ENCODE measurements at regions not wholly inside any gene's neighbourhood (a gene's known extent, or its start where the extent isn't known, plus 50 kb on each side); places are given as distances from the start of the nearest gene placed in this dataset.
A peak's percentile ranks its signal among the peaks of the same experiment; 100 is the strongest.
"Not testable (repeated sequence)": the region's sequence is repeated elsewhere in the genome, so short reads cannot be mapped to it uniquely, and the experiment has no call there.

DNA sequence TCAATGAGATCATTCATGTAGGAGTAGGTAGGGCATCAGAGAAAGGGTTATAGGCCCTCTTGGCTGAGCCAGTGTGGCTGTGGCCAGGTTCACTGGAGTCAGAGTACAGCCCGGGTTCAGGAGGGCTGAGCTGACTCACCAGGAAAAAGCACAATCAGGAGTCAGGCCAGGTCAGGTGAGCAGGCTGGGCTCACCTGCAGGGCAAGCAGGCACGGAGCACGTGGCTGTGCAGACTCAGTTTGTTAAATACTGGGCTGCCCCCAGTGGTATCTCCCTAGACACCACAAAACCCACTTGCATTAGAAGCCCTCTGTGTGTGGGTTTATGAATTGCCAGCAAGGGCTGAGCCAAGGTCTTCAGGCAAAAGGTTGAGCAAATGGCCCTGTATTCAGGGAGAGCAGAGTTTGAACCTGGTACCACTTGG lies 122.1 kb upstream of the SERBP1 start:
- Histone ChIP-seq H3K27me3 (no peaks in the 10 kb centered on the region), H3K9me3 (no peaks in the 10 kb centered on the region), H3K36me3 (no peaks in the 10 kb centered on the region), H3K4me3 (no peak overlapping the region)
- no peak for DNase-seq

DNA sequence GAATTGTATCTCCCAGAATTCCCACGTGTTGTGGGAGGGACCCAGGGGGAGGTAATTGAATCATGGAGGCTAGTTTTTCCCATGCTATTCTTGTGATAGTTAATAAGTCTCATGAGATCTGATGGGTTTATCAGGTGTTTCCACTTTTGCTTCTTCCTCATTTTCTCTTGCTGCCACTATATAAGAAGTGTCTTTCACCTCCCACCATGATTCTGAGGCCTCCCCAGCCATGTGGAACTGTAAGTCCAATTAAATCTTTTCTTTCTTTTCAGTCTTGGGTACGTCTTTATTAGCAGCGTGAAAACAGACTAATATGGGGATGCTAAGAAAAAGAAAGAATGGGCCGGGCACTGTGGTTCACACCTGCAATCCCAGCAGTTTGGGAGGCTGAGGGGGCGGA lies 124.0 kb upstream of the SERBP1 start:
- not testable (repeated sequence) for DNase-seq, H3K9me3 ChIP-seq, H3K27me3 ChIP-seq, H3K4me3 ChIP-seq, H3K36me3 ChIP-seq

DNA sequence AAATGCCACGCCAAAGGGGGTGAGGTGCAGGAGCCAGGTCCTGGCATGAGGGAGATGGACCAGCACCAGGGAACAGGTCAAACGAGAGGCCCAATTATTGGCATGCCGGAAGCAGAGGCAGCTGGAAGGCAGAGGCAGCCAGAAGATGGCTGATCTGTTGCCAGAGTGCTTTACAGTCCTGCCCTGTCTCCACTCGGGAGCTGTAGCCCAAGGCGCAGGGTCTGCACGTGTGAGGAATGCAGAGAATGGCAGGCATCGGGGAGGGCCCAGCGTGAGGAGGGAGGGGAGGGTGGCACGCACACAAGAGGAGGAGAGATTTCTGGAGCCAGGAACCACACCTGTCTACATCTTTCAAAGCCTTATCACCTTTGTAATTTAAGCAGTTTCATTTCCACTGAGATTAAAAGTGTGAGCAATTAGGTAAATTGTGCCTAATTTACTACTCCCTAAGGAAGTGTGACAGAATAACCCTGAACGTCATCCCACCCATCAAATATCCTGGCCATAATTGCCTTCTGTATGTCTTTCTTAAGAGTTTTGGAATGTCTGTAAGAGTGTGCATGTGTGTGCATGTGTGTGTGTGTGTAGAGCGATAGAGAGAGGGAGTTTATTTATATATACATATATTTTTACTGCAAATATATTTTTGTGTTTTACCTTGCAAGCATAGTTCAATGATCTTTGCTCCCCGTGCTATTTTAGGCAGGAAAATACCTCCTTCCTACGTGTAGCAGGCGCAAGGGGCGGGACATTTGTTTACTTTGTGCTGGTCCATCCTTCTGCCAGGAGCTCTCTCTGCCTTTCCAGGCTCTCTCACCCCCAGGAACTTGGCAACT lies 125.5 kb upstream of the SERBP1 start:
- no peak for DNase-seq
- Histone ChIP-seq H3K9me3 (no peaks in the 10 kb centered on the region), H3K4me3 (no peak overlapping the region), H3K27me3 (no peaks in the 10 kb centered on the region), H3K36me3 (no peaks in the 10 kb centered on the region)

DNA sequence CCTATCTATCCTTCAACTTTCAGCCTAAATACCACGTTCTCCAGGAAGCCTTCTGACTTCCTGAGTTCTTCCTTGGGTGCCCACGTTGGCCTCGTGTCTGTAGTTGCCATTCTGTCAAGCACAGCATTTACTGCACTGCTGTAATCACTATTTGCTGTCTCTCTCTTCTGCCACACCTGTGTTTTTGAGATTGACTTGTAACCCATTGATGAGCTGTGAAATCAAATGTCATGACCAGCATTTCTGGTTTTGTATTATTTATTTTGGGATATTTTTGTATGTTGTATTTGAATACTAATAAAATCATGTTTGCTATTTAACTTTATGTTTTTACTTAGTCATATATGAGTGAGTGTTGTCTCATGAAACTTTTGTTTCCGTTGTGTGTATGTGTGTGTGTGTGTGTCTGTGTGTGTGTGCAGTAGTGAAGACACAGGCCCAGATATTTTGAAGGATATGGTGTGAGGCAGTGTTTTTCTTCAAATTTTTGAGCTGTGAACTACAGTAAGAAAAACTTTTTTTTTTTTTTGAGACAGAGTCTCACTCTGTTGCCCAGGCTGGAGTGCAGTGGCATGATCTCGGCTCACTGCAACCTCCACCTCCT lies 126.2 kb upstream of the SERBP1 start:
- Histone ChIP-seq H3K9me3 (no peaks in the 10 kb centered on the region), H3K4me3 (no peak overlapping the region), H3K27me3 (no peaks in the 10 kb centered on the region), H3K36me3 (no peaks in the 10 kb centered on the region)
- DNase-seq: no peak

DNA sequence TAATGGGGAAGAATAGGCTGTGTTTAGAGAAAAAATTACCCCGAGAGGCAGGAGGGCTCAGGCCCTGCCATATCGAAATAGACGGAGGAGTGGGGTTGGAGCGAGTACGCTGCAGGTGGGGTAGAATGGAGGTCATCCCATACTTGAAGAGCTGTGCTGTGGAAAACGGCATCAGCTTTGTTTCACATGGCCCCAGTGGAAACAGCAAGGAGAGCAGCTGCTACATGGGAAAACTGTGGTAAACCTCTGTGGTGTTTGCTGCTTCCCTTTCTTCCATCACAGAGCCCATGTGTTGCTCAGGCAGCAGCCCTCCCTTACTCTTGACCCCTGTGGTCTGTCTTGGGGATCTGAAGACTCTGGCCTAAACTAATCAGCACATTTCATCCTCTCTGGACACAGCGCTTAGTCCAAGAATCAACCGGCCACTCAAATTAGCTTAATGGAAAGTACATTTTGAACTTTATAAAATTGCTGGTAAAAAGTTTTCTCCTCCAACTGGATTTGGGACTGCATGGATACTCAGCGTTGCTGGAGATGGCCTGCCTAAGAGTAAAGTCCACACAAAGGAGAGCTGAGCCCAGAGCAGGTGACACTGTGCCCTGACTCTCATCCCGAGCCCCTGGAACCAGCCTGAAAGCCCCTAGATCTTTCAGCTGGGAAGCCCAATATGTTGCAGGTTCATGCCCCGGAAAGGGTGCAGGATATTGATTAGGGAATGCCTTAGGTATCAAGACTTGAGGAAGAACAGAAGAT lies 127.1 kb upstream of the GADD45A start:
- no peak for DNase-seq
- Histone ChIP-seq H3K36me3 (no peaks in the 10 kb centered on the region), H3K27me3 (no peaks in the 10 kb centered on the region), H3K9me3 (no peaks in the 10 kb centered on the region), H3K4me3 (no peak overlapping the region)

DNA sequence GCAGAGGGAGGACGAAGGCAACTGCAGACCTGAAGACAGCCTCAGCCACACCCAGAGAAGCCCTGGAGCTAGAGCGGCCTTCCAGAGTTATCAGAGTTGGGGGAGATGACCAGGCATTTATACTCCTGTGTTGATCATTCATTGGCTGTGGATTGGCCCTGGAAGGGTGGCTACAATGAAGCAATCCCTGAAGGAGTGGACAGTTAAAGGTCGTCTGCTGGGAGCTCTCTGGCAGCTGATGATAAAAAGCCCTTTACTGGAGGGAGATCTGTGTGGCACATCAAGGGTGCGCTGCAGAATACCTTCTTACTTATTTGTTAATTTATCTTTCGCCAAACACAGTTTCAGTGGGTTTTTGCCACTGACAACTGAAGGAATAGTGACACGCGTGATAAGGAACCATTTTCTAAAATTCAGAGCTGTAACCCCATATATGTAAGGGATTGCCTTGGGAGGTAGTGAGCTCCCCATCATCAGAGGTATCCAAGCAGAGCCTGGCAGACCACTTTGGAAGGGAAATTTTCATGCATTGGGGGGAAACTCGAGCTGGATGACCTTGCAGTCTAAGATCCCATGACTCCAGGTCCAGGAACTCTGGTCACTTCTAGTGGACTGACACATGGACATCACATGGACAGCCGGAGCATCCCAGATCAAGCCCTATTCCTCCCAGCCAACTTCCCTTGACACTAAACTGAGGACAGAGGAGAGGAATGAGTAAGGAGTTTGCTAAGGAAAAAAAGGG lies 126.4 kb upstream of the GADD45A start:
- Histone ChIP-seq H3K4me3 (no peak overlapping the region; the same call in 1 of the 2 replicates), H3K36me3 (no peaks in the 10 kb centered on the region), H3K27me3 (no peaks in the 10 kb centered on the region), H3K9me3 (no peaks in the 10 kb centered on the region)
- no peak for DNase-seq

DNA sequence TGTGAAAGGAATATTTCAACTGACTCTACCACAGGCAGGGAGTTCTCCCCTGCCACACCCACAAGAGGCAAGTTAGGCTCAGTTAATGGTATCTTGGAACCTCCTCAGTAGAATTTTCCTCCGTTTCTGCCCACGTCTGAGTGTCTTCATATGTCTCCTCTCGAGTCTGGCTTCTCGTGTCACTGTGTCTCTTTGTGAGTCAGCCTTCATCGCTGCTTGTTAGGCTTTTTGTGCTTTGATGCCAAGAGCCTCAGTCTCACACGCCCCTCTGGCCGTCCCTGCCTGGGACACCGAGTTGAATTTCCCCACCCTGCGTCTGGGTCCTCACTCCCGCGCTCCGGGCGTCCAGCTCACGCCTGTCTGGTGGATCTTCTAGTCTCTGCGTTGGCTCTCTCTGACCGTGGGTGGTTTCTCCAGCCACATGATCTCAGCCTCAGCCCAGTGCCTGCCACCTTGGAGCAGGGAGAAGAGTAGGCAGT lies 125.7 kb upstream of the GADD45A start:
- Histone ChIP-seq H3K4me3 (peak overlapping the region; percentile 24), H3K9me3 (no peaks in the 10 kb centered on the region), H3K36me3 (no peaks in the 10 kb centered on the region), H3K27me3 (no peaks in the 10 kb centered on the region)
- peak; percentile 81 for DNase-seq

DNA sequence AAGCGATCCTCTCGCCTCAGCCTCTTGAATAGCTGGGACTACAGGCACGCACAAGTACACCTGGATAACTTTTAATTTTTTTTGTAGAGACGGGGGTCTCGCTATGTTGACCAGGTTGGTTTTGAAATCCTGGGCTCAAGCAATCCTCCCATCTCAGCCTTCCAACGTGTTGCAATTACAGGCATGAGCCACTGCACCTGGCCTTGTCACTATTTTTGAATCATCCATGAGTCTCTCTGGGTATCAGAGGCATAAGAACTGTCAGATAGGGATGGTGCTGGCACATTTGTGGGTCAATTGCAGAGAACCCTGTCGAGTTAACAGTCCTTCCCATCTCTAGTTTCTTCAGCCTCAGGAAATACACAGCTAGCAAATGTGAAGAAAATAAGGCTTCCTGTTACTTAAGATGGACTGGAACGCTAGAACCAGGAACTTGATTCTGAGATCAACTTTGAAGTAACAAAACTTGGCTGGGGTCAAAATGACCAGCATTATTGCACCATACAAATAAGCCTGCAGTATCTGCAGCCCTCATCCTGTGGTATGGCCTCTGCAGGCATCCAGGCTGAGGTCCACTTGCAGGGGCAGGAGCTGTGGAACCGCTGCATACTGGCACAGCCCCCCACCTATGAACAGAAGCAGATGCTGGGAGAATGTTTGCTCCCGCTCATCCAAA lies 124.3 kb upstream of the GADD45A start:
- Histone ChIP-seq H3K9me3 (no peaks in the 10 kb centered on the region), H3K27me3 (no peaks in the 10 kb centered on the region), H3K4me3 (no peak overlapping the region), H3K36me3 (no peaks in the 10 kb centered on the region)
- DNase-seq: no peak

DNA sequence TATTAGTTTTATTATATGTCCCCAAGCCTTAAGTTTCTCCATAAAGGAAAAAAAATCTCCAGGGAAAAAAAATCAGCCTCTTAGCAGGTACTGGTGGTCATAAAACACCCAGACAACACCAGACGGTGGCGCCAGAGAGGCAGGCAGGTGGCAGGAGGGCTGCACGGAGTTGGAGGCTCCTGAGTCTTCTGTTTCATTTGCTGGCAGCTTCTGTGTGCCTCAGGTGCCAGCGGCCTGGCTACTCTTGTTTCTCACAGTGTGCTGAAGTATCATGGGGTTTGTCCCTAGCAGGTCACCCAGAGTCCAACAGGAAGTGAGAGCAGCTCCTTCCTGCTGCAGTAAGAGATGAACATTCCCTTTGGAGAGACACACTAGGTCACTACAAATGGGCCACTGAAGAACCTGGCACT lies 123.3 kb upstream of the GADD45A start:
- no peaks in the 10 kb centered on the region for H3K27me3 ChIP-seq
- no peak overlapping the region for H3K4me3 ChIP-seq
- DNase-seq: peak; percentile 89
- no peaks in the 10 kb centered on the region for H3K36me3 ChIP-seq
- no peaks in the 10 kb centered on the region for H3K9me3 ChIP-seq

DNA sequence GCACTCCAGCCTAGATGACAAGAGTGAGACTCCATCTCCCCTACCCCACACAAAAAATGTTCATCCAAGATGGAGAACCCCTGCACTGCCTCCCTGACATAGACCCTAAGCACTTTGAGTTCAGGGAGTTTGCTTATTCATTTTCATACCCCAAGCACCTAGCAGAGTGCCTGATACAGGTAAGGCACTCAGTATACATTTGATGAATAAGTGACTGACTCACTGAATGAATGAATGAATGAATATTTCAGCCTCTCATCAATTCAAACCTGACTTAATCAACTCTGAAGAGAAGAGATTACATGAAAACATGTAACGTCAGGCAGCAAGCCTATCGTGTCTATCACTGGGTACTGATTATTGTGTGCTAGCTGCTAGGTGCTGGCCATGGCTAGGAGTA lies 121.3 kb upstream of the GADD45A start:
- H3K4me3 ChIP-seq: no peak overlapping the region
- no peaks in the 10 kb centered on the region for H3K36me3 ChIP-seq
- no peak for DNase-seq
- no peaks in the 10 kb centered on the region for H3K9me3 ChIP-seq
- H3K27me3 ChIP-seq: no peaks in the 10 kb centered on the region

DNA sequence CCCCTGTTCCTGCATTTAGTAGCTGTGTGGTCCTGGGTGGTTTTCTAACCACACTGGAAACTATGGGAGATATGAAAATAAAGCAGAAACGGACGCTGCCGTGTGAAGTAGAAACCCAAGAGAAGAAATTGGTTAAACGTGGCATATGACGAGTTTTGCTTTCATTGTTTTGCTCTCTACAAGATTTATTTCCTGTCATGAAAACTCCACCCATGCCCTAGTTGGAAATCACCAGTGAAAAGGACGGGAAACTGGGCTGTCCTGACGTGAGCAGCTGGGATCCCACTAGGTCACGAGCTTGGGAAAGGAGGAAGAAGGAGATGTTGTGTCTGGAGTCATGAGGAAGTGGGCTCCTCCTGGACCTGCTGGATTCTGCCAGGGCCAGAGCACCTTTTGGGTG lies 120.8 kb upstream of the GADD45A start:
- no peaks in the 10 kb centered on the region for H3K27me3 ChIP-seq
- no peaks in the 10 kb centered on the region for H3K36me3 ChIP-seq
- H3K4me3 ChIP-seq: no peak overlapping the region
- H3K9me3 ChIP-seq: no peaks in the 10 kb centered on the region
- no peak for DNase-seq

DNA sequence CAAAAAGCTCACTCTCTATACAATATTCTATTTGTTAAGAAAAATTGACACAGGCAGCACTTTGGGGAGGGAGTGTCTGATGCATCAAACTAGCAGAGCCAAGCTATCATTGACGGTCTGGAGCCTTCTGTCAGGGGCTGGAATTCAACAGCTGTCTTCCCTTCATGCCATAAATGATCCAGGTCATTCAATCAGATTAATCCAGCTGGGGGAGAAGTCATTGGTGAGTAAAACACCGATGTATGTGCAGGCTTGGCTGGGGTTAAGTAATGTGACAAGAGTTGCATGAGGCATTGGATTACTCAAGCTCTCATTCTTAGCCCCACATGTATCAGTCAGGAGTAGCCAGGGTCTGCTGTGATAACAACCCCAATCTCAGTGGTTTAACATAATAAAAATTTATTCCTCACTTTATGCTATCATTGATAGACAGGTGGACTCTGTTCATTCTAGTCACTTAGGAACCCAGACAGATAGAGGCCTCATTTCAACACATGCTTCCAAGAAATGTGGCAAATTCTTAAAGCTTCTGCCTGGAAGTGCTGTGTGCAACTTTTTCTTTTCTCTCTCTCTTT lies 118.1 kb upstream of the GADD45A start:
- DNase-seq: peak; percentile 39
- Histone ChIP-seq H3K27me3 (no peaks in the 10 kb centered on the region), H3K4me3 (no peak overlapping the region), H3K36me3 (no peaks in the 10 kb centered on the region), H3K9me3 (no peaks in the 10 kb centered on the region)

DNA sequence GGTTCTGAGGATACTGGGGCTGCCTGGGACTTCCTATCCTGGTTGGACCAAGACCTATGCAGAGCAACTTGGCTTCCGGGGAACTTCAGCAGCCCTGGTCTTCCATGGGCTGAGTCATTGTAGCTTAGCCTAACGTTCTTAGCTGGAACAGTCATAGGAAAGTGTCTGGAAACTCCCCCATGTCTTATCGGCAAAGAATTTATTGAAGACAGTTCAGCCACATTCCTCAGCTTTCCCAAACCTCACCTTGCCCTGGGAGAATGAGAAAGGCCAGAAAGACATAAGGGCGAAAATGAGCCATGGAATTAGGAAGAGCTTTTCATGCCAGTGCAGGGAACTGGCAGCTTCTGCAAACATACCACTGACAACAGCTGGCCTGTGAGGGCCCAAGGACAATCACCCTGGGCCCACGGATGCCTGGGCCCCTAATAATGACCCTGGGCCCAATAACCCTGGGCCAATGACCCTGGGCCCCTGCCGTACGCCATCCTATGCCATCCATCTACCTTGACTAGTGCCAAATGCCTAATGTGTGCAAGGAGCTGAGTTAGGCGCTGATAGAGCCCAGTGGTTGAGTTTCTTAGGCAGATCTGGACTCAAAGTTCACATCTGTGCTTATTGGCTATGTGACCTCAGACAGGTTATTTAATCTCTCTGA lies 114.4 kb upstream of the GADD45A start:
- no peaks in the 10 kb centered on the region for H3K36me3 ChIP-seq
- no peak overlapping the region for H3K4me3 ChIP-seq
- H3K9me3 ChIP-seq: no peaks in the 10 kb centered on the region; the same call in 1 of the 2 replicates
- no peaks in the 10 kb centered on the region for H3K27me3 ChIP-seq
- DNase-seq: peak; percentile 87

DNA sequence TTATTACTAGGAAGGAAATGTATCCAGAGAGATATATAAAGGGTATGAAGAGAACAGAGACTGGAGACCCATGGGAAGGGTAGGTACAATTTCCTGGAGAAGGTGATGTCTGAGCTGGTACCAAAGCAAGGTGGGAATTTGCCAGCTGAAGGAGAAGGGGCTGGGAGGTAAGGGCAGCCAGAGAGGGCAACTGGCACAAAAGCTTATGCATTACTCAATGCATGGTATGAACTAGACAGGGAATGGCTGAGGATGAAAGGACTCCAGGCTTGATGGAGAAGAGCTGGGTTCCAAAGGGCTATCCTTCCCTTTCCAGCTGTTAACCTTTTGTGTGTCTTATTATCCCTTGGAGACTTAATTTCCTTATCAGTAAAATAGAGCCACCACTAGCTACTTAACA lies 113.6 kb upstream of the GADD45A start:
- no peak for DNase-seq
- peaks cover 2% of the 10 kb centered on the region; the same call in 1 of the 2 replicates for H3K9me3 ChIP-seq

DNA sequence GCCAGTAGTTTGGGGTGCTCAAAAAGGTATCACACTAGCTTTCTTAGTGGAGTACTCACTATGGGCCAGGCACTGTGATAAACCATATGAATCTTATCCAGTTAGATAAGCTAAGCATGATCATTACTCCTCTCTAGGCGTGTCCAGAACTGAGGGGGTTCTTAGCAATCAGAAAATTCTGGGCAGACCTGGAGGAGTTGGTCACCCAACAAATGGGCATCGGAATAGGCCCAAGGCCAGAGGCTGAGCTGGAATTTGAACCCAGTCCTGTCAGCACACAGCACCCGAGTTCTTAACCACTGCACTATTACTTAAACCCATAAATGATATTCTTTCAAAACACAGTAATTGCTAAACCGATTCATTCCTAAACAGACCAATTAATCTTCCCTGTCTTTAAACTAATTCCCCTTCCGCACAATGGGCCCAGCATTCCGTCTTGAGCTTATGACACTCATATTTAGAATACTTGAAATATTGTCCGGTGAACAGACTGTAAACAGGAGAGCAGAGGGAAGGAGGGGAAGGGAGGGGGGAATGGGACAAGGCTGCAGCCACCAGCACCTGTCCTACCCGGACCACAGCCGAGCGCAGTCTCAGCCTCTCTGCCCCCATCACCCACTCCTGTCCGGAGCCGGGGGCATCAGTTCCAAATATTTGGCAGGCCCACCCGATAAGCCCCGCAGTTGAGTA lies 113.0 kb upstream of the GADD45A start:
- Histone ChIP-seq H3K4me3 (no peak overlapping the region), H3K27me3 (no peaks in the 10 kb centered on the region), H3K36me3 (no peaks in the 10 kb centered on the region), H3K9me3 (peaks cover 5% of the 10 kb centered on the region; the same call in 1 of the 2 replicates)
- DNase-seq: no peak

More for the DNA sequence above, 113.6 kb upstream of the GADD45A start:
- H3K4me3 ChIP-seq: no peak overlapping the region
- H3K36me3 ChIP-seq: no peaks in the 10 kb centered on the region
- no peaks in the 10 kb centered on the region for H3K27me3 ChIP-seq
